ENCODE measurements at regions not wholly inside any gene's neighbourhood (a gene's known extent, or its start where the extent isn't known, plus 50 kb on each side); places are given as distances from the start of the nearest gene placed in this dataset.

GRCh38 chr6:125667326-125667725, 82.1 kb upstream of the HEY2 start:
- Histone ChIP-seq H3K27me3 (no peaks in the 10 kb centered on the region), H3K4me1 (no peaks in the 10 kb centered on the region), H3K9me3 (no peaks in the 10 kb centered on the region), H3K27ac (no peak overlapping the region), H3K4me3 (no peak overlapping the region), H3K36me3 (no peaks in the 10 kb centered on the region)
- DNase-seq (ENCODE audit: low spot score in 2 of 2) = no peak
- intact Hi-C loops (cut with DNase I) = no loop called here
- TF ChIP-seq, protein P1, sequence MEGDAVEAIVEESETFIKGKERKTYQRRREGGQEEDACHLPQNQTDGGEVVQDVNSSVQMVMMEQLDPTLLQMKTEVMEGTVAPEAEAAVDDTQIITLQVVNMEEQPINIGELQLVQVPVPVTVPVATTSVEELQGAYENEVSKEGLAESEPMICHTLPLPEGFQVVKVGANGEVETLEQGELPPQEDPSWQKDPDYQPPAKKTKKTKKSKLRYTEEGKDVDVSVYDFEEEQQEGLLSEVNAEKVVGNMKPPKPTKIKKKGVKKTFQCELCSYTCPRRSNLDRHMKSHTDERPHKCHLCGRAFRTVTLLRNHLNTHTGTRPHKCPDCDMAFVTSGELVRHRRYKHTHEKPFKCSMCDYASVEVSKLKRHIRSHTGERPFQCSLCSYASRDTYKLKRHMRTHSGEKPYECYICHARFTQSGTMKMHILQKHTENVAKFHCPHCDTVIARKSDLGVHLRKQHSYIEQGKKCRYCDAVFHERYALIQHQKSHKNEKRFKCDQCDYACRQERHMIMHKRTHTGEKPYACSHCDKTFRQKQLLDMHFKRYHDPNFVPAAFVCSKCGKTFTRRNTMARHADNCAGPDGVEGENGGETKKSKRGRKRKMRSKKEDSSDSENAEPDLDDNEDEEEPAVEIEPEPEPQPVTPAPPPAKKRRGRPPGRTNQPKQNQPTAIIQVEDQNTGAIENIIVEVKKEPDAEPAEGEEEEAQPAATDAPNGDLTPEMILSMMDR (IDR thresholded peaks at IDR 0.05) = no peak

- Histone ChIP-seq H3K36me3 (no peaks in the 10 kb centered on the region), H3K4me3 (no peak overlapping the region), H3K27ac (no peak overlapping the region), H3K27me3 (no peaks in the 10 kb centered on the region), H3K4me1 (no peaks in the 10 kb centered on the region), H3K9me3 (no peaks in the 10 kb centered on the region)
- intact Hi-C loops (cut with DNase I) = no loop called here
- no peak for DNase-seq (ENCODE audit: low spot score in 2 of 2)
- TF ChIP-seq, protein P1 (IDR thresholded peaks at IDR 0.05) = no peak
Measured at GRCh38 chr6:125668071-125668470, 81.4 kb upstream of the HEY2 start.

DNA sequence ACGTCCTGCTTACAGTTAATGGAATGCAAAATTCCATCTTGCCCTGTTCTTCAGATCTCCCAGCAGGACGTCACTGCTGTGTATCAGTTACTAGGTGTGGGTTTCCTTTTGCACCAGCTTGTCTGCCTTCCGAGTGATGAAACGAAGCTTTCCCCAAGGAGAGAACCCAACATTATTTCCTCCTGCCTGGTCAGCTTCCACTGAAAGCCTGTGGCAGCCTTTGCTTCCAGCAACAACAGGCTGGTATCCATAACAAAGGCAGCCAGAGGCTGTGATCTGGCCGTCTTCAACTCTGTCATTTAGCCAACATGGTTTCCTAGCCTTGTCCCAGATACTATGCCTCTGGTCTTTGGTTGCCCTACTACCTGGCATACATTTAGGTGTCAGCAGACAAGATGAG, 78.9 kb upstream of the HEY2 start:
- Histone ChIP-seq H3K9me3 (no peaks in the 10 kb centered on the region), H3K4me3 (no peak overlapping the region), H3K27ac (peak overlapping the region; percentile 15 to 52), H3K36me3 (no peaks in the 10 kb centered on the region), H3K27me3 (no peaks in the 10 kb centered on the region), H3K4me1 (peaks cover 0 to 5% of the 10 kb centered on the region in 2 donors)
- intact Hi-C loops (cut with DNase I) = no loop called here
- DNase-seq (ENCODE audit: low spot score in 2 of 2) = no peak
- TF ChIP-seq, protein P1 (IDR thresholded peaks at IDR 0.05) = no peak

DNA sequence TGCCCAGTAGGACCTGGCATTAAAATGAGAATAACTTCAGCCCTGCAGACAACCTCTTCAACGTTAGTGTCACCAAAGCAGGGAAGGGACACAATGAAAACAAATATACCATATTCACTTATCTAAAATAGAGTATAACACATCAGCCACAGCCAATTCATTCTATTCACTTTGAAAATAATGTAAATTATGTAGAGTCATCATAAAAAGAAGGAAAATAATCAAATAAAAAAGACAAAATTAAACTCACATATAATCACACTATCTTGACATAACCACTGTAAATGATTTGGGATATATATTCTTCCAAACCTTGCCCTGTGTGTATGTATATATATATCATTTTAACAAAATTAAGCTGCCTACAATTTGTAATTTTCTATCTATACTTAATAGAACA, 78.1 kb upstream of the HEY2 start:
- intact Hi-C loops (cut with DNase I) = no loop called here
- Histone ChIP-seq H3K27ac (peak overlapping the region in 1 of 2 donors; percentile 15), H3K9me3 (no peaks in the 10 kb centered on the region), H3K27me3 (no peaks in the 10 kb centered on the region), H3K4me3 (no peak overlapping the region), H3K4me1 (peaks cover 0 to 7% of the 10 kb centered on the region in 2 donors), H3K36me3 (no peaks in the 10 kb centered on the region)
- DNase-seq (ENCODE audit: low spot score in 2 of 2) = no peak
- TF ChIP-seq, protein P1 (IDR thresholded peaks at IDR 0.05) = no peak

GRCh38 chr6:125674230-125674629, 75.2 kb upstream of the HEY2 start:
- H3K36me3 ChIP-seq = no peaks in the 10 kb centered on the region
- no peak overlapping the region for H3K4me3 ChIP-seq
- intact Hi-C loops (cut with DNase I) = no loop called here
- H3K4me1 ChIP-seq = peaks cover 7 to 11% of the 10 kb centered on the region in 2 donors
- DNase-seq (ENCODE audit: low spot score in 2 of 2) = no peak
- no peaks in the 10 kb centered on the region for H3K27me3 ChIP-seq
- peak overlapping the region; percentile 5 to 43 for H3K27ac ChIP-seq
- TF ChIP-seq, protein P1 (IDR thresholded peaks at IDR 0.05) = no peak
- H3K9me3 ChIP-seq = no peaks in the 10 kb centered on the region

- Histone ChIP-seq H3K4me1 (peaks cover 7 to 11% of the 10 kb centered on the region in 2 donors), H3K4me3 (no peak overlapping the region), H3K9me3 (no peaks in the 10 kb centered on the region), H3K27me3 (no peaks in the 10 kb centered on the region), H3K36me3 (no peaks in the 10 kb centered on the region), H3K27ac (peak overlapping the region in 1 of 2 donors; percentile 57)
- intact Hi-C loops (cut with DNase I) = no loop called here
- TF ChIP-seq, protein P1 (IDR thresholded peaks at IDR 0.05) = no peak
- DNase-seq (ENCODE audit: low spot score in 2 of 2) = no peak
Measured at GRCh38 chr6:125678601-125679000, 70.8 kb upstream of the HEY2 start.

Data from ascending aorta (tissue), 2 donors.